Natural killer cell treated with Interleukin-12 subunit alpha and Interleukin-12 subunit beta and Interleukin-15 and Interleukin-18, amount 100 ng/mL, for 72 hours (primary cell): ENCODE measurements at regions not wholly inside any gene's neighbourhood (a gene's known extent, or its start where the extent isn't known, plus 50 kb on each side); places are given as distances from the start of the nearest gene placed in this dataset.

Source experiments
- ATAC-seq, 2 donors: fragments of 150-1000 bp; cut with Tn5 transposase in 1 of 2; sonication (Bioruptor Pico), chemical (Tn5 transposase) in 1 of 2; 2 replicates each; pipeline ENCODE4 v1.10.0; 2021
- DNase-seq: peaks from one replicate; pipeline ENCODE4 v3.0.0; 2022; ENCODE audit warnings: low spot score
- H3K27ac Mint-ChIP-seq, 2 donors: 1 replicate in 1 of 2; 2 replicates in 1 of 2; pipeline ENCODE4 v1.8.0; 2022; ENCODE audit warnings: mixed read lengths in 2 of 2, mild to moderate bottlenecking in 1 of 2, moderate library complexity in 1 of 2
- H3K27me3 Mint-ChIP-seq, 2 donors: 1 replicate in 1 of 2; 2 replicates in 1 of 2; pipeline ENCODE4 v1.8.0; 2022; ENCODE audit warnings: mixed read lengths in 2 of 2
- H3K36me3 Mint-ChIP-seq: one replicate; pipeline ENCODE4 v1.8.0; 2022; ENCODE audit warnings: mixed read lengths
- H3K4me1 Mint-ChIP-seq, 2 donors: 1 replicate in 1 of 2; 2 replicates in 1 of 2; pipeline ENCODE4 v1.8.0; 2022; ENCODE audit warnings: low read depth in 2 of 2, mixed read lengths in 2 of 2, mild to moderate bottlenecking in 1 of 2
- H3K4me3 Mint-ChIP-seq: one replicate; pipeline ENCODE4 v1.8.0; 2022; ENCODE audit warnings: mixed read lengths
- H3K9me3 Mint-ChIP-seq: 2 replicates; pipeline ENCODE4 v1.8.0; 2022; ENCODE audit warnings: mixed read lengths

DNA sequence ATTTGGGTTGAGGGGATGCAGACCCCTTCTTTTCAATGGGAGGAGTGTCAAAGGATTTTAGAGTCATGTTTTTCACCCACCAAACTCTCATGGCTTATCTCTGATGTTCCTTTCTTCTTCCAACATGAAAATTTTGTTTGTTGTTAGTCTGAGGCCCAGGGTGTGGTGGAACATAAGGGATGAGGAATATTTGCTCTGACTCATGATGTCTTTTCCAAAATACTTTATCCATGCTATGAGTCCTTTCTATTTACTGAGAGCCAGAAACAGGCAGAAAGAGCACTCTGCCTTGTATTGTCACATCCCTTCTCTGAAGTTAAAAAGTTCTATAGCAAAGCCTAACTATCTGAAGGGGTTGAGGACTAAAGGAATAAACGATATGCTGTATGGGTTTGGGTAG, 61.6 kb upstream of the GYPA start:
- Mint-ChIP-seq H3K36me3 (no peaks in the 10 kb centered on the region), H3K27ac (no peak overlapping the region), H3K27me3 (peaks cover 0 to 2% of the 10 kb centered on the region in 2 donors), H3K4me1 (no peaks in the 10 kb centered on the region), H3K4me3 (no peak overlapping the region), H3K9me3 (peaks cover 9% of the 10 kb centered on the region)
- DNase-seq = no peak
- ATAC-seq = no peak

DNA sequence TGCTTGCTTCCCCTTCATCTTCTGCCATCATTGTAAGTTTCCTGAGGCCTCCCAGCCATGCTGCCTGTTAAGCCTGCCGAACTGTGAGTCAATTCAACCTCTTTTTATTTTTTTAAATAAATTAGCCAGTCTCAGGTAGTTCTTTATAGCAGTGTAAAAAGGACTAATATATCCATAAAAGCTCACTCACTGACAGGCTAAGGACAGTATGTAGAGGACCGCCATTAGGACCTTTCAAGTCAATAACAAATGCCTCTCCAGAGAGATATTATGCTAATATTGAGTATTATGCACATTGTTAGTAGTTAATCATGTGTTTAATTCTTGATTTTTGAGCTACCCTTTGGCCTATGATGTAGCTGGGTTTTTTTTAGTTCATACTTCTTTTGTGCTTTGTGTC, 62.6 kb upstream of the GYPA start:
- peaks cover 3% of the 10 kb centered on the region for H3K9me3 Mint-ChIP-seq
- DNase-seq (no peak), ATAC-seq (no peak)
- H3K4me1 Mint-ChIP-seq = no peaks in the 10 kb centered on the region
- peaks cover 0 to 2% of the 10 kb centered on the region in 2 donors for H3K27me3 Mint-ChIP-seq
- H3K4me3 Mint-ChIP-seq = no peak overlapping the region
- no peak overlapping the region for H3K27ac Mint-ChIP-seq
- no peaks in the 10 kb centered on the region for H3K36me3 Mint-ChIP-seq

DNA sequence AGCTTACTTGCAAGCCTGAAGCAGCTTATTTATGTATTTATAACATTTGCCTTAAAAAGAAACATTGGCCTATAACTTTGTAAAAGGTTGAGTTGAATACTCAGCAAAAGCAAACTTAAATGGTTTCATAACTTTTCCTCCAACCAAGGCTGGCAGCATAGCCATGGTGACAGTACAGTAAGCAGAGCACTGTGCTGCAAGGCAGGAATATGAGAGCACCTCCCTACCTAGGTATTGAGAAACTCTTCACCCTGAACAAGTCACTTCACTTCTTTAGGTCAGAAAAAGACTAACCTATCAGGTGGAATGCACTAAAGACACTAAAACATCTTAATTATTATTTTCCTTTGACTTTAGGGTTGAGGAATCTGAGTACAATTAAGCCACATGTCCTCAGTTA, 63.9 kb upstream of the GYPA start:
- H3K27me3 Mint-ChIP-seq = peaks cover 0 to 2% of the 10 kb centered on the region in 2 donors
- no peak overlapping the region for H3K27ac Mint-ChIP-seq
- no peak overlapping the region for H3K4me3 Mint-ChIP-seq
- peaks cover 3% of the 10 kb centered on the region for H3K9me3 Mint-ChIP-seq
- H3K36me3 Mint-ChIP-seq = no peaks in the 10 kb centered on the region
- ATAC-seq (no peak), DNase-seq (no peak)
- H3K4me1 Mint-ChIP-seq = no peaks in the 10 kb centered on the region

DNA sequence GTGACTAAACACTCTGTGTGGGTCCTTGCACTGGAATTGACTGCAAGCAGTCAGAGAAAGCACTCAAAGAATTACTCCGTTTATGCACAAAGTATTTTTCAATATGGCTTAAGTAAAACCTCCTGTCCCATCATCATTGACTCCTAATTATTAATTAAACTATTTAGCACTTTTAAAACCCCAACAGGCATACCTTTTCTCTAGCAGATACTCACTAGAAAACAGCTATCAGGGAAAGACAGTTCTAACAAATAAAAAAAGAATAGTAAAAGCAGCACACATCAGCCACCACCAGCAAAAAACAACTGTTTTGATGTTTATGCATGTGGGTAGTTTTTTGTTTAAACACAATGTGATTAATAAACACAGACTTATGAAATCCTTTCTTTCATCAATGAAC, 66.2 kb upstream of the GYPA start:
- ATAC-seq = no peak
- H3K27me3 Mint-ChIP-seq = peaks cover 0 to 2% of the 10 kb centered on the region in 2 donors
- peaks cover 3% of the 10 kb centered on the region for H3K9me3 Mint-ChIP-seq
- H3K36me3 Mint-ChIP-seq = no peaks in the 10 kb centered on the region
- no peaks in the 10 kb centered on the region for H3K4me1 Mint-ChIP-seq
- no peak overlapping the region for H3K4me3 Mint-ChIP-seq
- H3K27ac Mint-ChIP-seq = no peak overlapping the region
- no peak for DNase-seq

DNA sequence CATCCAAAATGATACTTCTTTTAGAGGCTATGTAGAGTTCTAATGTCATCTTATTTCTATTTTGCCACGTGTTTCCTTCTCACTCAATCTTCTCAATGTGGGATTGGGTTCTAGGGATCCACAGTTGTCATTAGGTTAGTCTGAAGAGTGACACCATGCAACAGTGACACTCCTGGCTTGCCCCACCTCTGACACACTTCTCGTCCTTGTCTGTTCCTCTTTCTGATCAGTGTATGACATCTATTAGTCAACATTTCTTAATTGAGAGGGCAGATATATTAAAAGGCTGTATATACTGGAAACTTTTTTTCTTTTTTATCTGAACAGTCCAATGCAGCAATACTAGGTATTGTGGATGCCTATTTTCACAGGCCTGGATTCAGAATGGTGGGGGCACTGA, 67.6 kb upstream of the GYPA start:
- DNase-seq (no peak), ATAC-seq (no peak)
- H3K27ac Mint-ChIP-seq = no peak overlapping the region
- no peaks in the 10 kb centered on the region for H3K4me1 Mint-ChIP-seq
- no peaks in the 10 kb centered on the region for H3K27me3 Mint-ChIP-seq
- H3K4me3 Mint-ChIP-seq = no peak overlapping the region
- no peaks in the 10 kb centered on the region for H3K36me3 Mint-ChIP-seq
- peaks cover 3% of the 10 kb centered on the region for H3K9me3 Mint-ChIP-seq

DNA sequence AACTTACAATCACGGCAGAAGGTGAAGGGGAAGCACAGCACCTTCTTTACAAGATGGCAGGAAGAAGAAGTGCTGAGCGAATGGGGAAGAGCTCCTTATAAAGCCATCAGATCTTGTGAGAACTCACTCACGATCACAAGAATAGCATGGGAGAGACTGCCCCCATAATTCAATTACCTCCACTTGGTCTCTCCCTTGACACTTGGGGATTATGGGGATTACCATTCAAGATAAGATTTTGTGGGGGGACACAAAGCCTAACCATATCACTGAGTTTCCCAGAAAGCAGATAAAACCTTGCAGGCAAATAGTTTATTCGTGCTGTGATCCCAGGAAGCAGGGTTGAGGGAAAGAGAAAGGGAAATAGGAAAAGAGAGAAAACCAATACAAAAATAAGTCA, 69.0 kb upstream of the GYPA start:
- peaks cover 3% of the 10 kb centered on the region for H3K9me3 Mint-ChIP-seq
- no peaks in the 10 kb centered on the region for H3K4me1 Mint-ChIP-seq
- no peak overlapping the region for H3K27ac Mint-ChIP-seq
- H3K4me3 Mint-ChIP-seq = no peak overlapping the region
- ATAC-seq (no peak), DNase-seq (no peak)
- H3K27me3 Mint-ChIP-seq = no peaks in the 10 kb centered on the region
- H3K36me3 Mint-ChIP-seq = no peaks in the 10 kb centered on the region

DNA sequence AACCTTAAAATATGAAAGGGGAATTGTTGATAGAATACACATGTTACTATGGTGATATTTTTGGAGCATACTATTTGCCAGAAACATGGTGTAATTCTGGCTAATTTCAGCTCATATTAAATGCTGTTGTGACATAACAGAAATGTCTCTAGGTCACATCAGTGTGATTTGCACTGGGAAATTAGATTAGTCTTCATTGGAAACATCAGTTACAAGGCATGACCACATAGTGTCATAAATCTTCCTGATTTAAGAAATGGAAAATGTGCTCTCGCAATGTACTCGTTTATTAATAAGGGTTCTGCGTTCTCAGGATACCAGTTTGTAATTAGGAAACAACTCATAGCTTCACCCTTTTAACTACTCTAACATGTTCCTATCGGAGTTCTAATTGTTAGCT, 72.9 kb upstream of the GYPA start:
- Mint-ChIP-seq H3K4me1 (no peaks in the 10 kb centered on the region), H3K9me3 (peaks cover 9% of the 10 kb centered on the region), H3K27ac (no peak overlapping the region), H3K36me3 (no peaks in the 10 kb centered on the region), H3K4me3 (no peak overlapping the region), H3K27me3 (no peaks in the 10 kb centered on the region)
- DNase-seq (no peak), ATAC-seq (no peak)

DNA sequence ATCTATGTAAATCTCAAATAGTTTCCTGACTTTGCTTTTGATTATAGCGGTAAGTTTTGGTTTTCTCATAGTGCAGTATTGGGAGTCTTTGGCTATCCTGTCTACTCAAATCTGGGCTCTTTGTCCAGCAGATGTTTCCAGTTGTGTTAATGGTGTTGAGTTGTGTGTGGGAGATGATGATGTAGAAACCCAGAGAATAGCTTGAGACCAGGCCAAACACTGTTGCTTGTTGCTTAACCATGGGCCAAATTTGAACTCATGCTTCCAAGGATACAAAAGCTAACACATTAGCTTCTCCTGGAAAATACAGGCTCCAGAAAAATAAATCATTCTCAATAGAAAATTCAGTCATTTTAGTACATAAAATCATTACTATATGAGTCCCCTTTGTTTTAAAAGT, 82.6 kb upstream of the GYPA start:
- DNase-seq (no peak), ATAC-seq (no peak)
- Mint-ChIP-seq H3K4me3 (no peak overlapping the region), H3K36me3 (no peaks in the 10 kb centered on the region), H3K4me1 (no peaks in the 10 kb centered on the region), H3K9me3 (no peaks in the 10 kb centered on the region), H3K27ac (no peak overlapping the region), H3K27me3 (no peaks in the 10 kb centered on the region)

DNA sequence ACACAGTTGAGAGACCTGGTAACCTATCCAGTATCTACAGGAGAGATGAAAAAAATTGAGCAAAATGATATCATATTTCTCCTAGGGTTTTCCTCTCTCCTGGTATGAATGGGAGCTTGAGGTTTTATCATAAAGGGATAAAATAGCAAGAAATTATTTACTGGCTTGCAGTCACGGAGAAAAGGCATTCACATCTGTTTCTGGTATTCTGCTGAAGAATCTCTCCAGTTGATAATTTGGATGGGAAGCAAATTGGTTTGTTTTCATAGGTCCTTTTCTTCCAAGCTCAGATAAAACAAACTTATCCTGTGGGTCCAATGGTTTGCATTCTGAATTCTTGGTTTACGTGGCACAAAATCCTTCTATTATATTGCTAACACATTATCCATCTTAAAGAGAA, 83.1 kb upstream of the GYPA start:
- no peaks in the 10 kb centered on the region for H3K9me3 Mint-ChIP-seq
- no peak for ATAC-seq
- DNase-seq = no peak
- H3K4me1 Mint-ChIP-seq = no peaks in the 10 kb centered on the region
- H3K4me3 Mint-ChIP-seq = no peak overlapping the region
- no peaks in the 10 kb centered on the region for H3K27me3 Mint-ChIP-seq
- H3K36me3 Mint-ChIP-seq = no peaks in the 10 kb centered on the region
- H3K27ac Mint-ChIP-seq = no peak overlapping the region

DNA sequence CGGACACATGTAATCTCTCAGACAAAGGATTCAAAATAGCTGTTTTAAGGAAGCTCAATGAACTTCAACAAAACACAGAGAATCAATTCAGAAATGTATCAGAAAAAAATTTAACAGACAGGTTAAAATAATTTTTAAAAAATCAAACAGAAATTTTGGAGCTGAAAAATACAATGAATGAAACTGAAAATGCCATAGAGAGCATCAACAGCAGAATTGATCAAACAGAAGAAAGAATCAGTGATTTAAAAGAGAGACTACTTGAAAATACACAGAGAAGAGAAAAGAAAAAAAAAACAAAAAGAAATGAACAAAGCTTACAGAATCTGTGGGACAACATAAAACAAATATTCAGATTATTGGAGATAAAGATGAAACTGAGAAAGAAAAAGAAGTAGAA, 118.8 kb upstream of the GYPA start:
- Mint-ChIP-seq H3K4me3 (no peak overlapping the region), H3K36me3 (peaks cover 6% of the 10 kb centered on the region), H3K27me3 (no peaks in the 10 kb centered on the region), H3K4me1 (no peaks in the 10 kb centered on the region), H3K27ac (no peak overlapping the region), H3K9me3 (peaks cover 14% of the 10 kb centered on the region)
- DNase-seq (no peak), ATAC-seq (no peak)

DNA sequence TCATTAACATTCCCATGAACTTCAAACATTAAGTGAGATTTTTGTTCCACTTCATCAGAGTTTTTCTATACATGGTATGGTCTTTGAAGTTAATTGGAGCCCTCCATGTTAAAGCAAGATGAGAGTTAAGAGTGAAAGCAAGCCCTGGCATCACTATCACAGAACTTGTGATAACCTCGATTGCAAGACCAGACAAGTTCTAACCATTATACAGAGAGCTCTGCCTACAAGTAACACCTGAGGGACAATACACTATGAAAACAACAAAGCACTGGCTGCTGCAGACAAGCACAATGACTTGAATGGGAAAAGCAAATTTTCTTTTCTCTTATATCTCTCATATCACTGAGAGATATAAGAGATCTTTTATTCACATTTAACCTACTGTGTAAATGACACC, 126.6 kb upstream of the GYPA start:
- H3K9me3 Mint-ChIP-seq = peaks cover 5% of the 10 kb centered on the region
- H3K4me3 Mint-ChIP-seq = no peak overlapping the region
- no peaks in the 10 kb centered on the region for H3K4me1 Mint-ChIP-seq
- no peak overlapping the region for H3K27ac Mint-ChIP-seq
- DNase-seq (no peak), ATAC-seq (no peak)
- H3K36me3 Mint-ChIP-seq = no peaks in the 10 kb centered on the region
- no peaks in the 10 kb centered on the region for H3K27me3 Mint-ChIP-seq

DNA sequence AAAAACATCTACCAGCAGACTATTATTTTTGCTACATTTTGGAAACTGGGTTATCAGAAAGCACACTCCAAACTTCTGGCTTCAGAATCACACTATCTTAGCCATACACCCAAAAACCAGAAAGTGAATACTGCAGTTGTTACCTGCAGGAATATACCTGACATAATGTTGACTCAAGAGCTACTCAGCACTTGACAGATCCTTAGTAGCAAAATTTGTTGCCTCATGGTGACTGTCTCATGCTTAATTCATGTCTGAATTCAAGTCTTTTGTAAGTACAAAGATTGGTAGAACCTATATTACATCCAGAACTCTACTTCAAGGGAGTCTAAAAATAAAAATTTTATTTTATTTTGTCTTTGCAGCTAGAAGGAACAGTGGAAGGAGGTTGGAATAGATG, 140.2 kb upstream of the GYPA start:
- no peak for DNase-seq
- no peak for ATAC-seq
- no peaks in the 10 kb centered on the region for H3K27me3 Mint-ChIP-seq
- no peaks in the 10 kb centered on the region for H3K4me1 Mint-ChIP-seq
- no peak overlapping the region for H3K4me3 Mint-ChIP-seq
- H3K36me3 Mint-ChIP-seq = no peaks in the 10 kb centered on the region
- peaks cover 6% of the 10 kb centered on the region for H3K9me3 Mint-ChIP-seq
- no peak overlapping the region for H3K27ac Mint-ChIP-seq

DNA sequence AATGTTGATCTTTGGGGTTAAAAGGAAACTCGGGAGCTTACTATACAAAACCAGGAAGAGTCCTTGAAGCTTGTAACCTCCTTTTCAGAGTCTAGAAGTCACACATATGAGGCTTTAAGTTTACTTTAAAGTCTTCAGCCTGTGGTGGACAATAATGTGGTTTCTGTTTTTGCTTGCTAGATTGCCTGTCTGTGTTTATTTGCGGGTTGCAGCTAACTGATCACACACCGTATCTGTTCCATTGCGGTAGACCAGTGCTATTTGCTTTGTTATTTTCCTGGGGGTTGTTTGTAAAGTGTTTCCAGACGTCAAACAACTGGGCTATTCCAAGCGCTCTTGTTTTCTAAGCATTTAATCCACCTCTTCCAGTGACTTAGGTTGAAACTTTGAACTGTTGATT, 143.0 kb upstream of the GYPA start:
- Mint-ChIP-seq H3K27ac (no peak overlapping the region), H3K36me3 (no peaks in the 10 kb centered on the region), H3K4me1 (no peaks in the 10 kb centered on the region), H3K4me3 (no peak overlapping the region), H3K27me3 (no peaks in the 10 kb centered on the region), H3K9me3 (peaks cover 7% of the 10 kb centered on the region)
- DNase-seq = no peak
- ATAC-seq = no peak

DNA sequence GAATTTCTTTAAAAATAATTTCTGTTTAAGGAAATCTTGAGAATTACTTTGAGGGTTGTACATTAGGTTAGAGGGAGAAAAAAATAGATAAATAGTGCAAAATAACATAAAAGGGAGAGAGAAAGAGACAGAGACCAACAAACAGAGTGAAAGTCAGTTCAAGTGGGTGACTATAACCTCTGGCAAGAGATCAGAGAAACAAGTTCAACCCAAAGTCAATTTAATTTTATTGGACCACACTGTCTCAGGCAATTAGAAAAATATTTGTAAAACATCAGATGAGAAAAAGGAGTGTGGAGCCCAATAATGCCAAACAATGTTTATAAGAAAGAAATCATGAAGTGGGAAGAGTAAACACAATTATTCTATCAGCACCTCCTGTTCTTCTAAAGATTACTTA, 143.5 kb upstream of the GYPA start:
- peaks cover 5% of the 10 kb centered on the region for H3K9me3 Mint-ChIP-seq
- no peak for DNase-seq
- no peak overlapping the region for H3K27ac Mint-ChIP-seq

DNA sequence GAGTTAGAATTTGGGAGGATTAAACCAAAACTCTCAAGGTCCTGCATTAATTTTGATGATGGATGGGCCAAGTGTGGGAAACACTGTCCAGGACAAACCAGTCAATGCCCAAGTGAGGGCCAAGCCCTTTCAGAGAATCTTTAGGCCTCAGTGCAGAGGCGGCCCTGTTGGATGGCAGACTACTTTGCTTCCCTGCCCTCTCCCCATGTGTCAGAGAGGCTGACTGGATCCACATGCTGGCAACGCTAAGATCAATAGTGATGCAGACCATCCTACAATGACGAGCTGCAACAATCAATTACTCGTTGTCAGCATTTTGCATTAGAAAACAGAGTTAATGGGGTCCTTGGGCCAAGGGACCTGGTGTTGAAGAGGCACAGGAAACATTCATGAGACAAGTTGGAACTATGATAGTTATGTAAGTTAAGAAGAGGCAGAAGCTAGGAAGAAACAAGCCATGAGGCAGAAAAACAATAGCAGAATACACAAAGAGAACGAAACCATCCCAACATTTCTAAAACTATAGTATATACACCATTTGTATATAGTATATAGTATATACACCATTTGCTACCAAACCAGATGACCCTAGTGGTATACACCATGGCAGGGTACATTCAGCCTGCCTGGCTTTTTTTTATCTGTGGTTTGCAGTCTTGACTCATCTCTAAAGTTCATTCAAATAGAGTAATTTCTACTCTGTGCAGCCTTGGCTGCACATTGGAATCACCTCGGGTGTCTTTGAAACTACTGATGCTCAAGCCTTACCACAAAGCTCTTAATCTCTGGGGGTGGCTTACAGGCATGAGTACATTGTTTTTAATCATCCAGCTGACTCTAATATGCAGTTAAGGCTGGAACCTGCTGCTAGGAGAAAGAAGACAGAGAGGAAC, 147.7 kb upstream of the GYPA start:
- H3K4me1 Mint-ChIP-seq = no peaks in the 10 kb centered on the region
- no peak for ATAC-seq
- H3K4me3 Mint-ChIP-seq = no peak overlapping the region
- H3K27ac Mint-ChIP-seq = no peak overlapping the region
- H3K36me3 Mint-ChIP-seq = no peaks in the 10 kb centered on the region
- H3K9me3 Mint-ChIP-seq = peaks cover 5% of the 10 kb centered on the region
- DNase-seq = no peak
- H3K27me3 Mint-ChIP-seq = no peaks in the 10 kb centered on the region

More for the DNA sequence above, 143.5 kb upstream of the GYPA start:
- Mint-ChIP-seq H3K4me3 (no peak overlapping the region), H3K4me1 (no peaks in the 10 kb centered on the region), H3K36me3 (no peaks in the 10 kb centered on the region), H3K27me3 (no peaks in the 10 kb centered on the region)
- ATAC-seq = no peak
